HG03558 (cell line): ENCODE measurements at regions not wholly inside any gene's neighbourhood (a gene's known extent, or its start where the extent isn't known, plus 50 kb on each side); places are given as distances from the start of the nearest gene placed in this dataset.

Source experiments
- ATAC-seq: cut with Tn5 transposase; IDR thresholded peaks from one replicate; pipeline ENCODE4 v1.9.1; 2021; ENCODE audit warnings: moderate number of reproducible peaks; ENCODE audit not compliant: unreplicated experiment; ENCODE audit errors: extremely low read depth

DNA sequence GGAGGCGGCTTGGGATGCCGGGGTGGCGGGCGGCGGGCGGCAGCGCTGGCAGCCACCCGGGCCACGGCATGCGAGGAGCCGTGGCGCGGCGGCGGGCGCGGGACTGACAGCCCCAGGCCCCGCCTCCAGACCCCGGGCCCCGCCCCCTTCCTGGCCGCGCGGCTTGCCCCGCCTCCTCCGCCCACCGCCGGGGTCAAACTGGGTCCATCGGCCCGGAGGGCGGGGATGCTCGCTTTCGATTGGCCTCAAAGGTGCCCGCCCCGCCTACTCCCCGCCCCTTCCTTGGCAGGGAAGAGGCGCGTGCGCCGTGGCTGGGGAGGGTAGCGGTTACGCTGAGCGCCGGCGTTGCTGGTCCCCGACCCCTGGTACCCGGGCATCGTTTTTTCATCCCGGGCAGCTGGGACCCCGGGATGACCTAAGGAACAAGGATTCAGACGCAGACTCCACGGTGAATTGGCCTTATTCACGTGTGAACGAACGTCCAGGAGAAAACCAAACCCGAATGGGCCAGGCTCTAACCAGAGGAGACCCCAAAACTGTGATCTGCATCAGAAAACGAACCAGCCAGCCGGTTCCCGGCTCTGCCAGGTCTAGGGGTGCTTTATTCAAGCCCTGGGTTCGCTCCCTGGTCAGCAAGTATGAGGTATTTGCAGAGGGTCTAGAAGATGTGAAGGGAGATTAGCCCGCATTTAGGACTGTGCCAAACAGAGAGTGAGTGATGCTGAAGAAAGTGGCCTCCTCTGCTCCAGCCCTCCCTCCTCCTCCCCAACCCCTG, 117.2 kb upstream of the GUCA2B start:
- ATAC-seq: peak; percentile 81

DNA sequence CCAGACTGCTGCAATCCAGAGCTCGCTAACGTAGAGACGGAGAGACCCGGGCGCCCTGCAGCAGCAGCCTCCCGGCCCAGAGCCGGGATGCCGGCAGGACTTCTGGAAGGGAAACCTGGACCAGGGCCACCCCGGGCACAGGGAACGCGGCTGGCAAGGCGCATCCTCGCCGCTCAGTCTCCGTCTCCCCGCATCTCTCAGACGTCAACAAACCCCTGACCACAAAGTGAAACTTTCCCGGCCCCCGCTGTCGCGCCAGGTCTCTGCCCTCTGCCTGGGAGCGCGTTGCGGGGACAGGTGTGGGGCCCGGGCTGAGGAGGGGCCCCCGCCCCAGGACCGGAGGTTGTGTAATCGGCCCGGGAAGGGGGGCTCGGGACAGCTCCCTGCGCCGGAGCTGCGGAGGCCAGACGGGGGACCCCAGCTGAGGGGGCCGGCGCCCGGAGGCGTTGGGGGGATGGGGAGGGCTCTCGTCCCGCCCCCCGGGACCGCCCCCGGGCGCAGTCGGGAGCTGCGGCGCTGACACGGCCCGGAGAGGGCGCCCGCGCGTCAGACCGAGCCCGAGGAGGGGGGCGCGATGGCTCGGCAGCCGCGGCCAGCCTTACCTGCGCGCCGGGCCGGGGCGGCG, 116.6 kb upstream of the HIVEP3 start:
- peak; percentile 37 for ATAC-seq

DNA sequence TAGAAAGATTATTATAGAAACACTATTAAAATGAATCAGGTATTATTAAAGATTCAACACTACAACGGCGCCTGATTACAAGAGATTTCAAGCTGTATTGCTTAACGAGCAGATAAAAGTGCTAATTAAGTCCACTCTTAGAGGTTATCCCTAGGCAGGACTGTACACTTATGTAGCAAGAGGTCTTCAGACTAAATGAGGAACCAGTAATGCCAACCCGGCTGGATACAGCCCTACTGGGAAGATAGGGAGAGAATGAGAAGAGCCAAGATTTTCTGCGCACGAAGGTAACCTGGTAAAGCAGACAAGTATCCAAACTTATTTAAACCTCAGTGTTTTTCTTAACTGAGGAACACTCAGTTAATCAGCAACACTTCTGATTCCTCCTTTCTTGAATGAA, 115.7 kb upstream of the HIVEP3 start:
- ATAC-seq: no peak

DNA sequence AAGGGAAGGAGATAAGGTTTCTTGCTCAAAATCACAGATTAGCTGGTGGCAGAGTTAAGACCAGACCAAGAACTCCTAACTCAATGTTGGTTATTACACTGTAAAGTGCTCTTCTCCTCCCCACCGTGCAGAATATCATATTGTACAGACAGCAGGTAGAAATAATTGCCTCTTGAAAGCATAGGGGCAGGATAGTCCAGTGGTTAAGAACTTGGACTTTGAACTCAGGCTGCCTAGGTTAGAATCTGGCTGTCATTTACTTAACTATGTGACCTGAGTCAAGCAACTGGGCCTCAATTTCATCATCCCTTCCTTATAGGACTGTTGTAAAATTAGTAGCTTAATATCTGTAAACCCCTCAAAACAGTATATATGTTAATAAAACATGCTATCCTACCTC, 114.9 kb upstream of the HIVEP3 start:
- ATAC-seq: no peak

DNA sequence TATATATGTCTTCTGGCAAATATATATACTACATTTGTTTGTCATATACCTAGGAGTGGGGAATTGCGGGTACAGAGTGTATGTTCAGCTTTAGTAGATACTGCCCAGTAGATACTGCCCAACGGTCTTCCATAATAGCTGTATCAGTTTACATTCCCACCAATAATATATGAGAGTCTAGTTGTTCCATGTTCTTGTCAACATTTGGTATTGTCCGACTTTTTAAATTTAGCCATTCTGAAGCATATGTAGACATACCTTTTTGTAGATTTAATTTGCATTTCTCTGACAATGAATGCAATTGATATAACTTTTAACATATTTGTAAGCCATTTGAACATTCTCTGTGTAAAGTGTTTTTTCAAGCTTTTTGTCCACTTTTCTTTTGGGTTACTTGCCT, 99.0 kb upstream of the HIVEP3 start:
- ATAC-seq: no peak

DNA sequence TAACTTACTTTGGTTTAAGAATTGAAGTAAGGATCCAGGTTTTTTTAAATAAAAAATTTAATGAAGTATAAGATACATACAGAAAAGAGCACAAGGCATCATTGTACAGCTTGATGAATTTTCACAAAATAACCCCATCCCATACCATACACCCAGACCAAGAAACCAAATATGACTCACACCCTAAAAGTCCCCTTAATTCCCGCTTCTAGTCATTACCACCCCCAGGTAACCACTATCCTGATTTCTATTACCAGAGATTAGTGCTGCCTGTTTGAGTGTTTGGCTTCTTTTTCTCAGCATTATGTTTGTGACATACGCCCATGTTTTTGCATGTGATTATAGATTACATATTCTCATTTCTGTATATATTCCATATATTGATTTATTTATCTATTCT, 98.5 kb upstream of the HIVEP3 start:
- ATAC-seq: no peak

DNA sequence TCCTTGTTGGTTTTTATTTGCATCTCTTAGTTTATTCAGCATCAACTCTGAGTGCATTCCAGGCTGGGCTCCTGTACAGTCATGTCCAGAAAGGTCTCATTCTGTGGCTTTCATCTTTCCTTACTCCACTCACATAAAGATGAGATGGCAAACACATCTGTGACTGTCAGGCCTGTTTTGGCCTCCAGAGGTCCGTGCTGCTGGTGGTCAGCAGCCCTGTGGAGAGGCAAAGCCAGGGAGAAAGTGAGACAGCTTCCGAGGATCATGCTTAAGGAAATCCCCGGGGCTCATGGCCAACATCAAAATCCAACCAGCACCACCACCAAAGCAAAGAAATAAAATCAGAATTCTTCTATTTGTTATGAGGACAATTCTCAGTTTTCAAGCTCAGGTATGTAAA, 96.1 kb upstream of the HIVEP3 start:
- no peak for ATAC-seq

DNA sequence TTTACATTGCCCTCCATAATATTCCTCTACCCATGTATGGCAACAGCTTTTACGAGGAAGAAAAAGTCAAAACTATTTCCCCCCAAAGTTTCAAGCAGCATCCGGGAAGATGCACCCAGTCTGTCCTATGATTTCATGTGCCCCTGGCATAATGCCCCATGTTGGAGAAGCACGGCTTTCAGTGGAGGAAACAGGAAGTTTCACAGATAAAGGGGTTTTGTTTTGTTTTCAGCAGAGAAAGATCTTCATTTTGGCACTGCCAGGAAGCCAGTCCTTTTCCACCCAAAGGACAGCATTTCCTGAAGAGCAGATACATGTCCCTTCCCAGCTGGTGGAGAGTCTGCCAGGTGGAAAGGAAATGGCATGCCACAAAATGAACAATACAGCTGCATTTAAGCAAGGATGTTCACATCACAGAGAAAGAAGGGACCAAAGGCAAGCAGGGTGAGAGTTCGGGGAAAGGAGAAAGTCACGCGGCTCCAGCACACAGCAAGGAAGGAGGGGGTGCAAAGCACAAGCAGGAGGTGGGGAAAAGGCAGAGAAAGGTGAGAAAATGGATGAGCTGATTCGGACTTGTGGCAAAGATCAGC, 95.3 kb upstream of the HIVEP3 start:
- no peak for ATAC-seq

DNA sequence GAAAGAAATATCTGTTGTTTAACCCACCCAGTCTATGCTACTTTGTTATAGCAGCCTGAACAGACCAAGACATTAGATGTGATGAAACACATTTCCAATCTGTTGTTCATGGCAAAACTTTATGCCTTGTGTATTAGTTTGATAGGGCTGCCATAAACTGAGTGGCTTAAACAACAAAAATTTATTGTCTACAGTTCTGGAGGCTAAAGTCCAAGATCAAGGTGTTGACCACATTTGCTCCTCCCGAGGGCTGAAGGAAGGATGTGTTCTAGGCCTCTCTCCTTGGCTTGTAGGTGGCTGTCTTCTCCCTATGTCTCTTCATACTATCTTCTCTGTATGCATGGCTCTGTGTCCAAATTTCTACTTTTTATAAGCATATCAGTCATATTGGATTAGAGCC, 94.1 kb upstream of the HIVEP3 start:
- ATAC-seq: no peak

DNA sequence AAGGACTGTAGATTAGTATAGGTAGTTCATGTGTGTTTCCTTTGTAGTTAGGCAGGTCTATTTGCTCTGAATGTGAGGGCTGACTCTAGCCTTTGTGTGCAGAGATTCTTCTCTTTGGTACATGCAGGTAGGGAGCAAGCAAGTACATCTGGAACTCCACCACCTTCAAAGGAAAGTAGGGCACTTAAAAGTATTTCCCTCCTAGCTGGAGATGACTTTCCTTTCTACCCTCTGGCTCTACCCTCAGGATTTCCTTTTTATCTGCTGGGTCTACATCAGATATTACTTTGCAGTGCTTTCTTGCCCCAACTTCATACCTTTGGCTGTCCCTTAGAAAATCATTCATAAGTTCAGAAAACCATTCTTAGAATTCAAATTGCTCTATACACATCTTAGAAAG, 91.7 kb upstream of the HIVEP3 start:
- no peak for ATAC-seq

DNA sequence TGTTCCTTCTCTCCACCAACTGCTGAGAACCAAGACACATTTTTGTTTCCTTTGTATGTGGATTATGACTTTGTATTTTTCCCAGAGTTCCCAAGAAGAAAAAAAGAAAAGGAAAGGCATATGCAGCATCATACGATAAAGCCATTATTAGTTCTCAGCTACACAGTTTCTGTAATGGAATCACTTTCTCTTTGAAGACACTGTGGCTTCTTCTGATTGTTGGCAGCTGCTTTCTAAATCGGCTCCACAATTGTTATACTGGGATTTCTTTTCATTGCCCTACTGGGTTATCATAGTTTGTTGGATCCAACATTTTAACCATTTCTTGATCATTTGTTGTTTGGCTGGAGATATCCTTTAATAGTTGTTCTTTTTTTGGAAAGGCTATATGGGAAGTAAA, 89.5 kb upstream of the HIVEP3 start:
- no peak for ATAC-seq

DNA sequence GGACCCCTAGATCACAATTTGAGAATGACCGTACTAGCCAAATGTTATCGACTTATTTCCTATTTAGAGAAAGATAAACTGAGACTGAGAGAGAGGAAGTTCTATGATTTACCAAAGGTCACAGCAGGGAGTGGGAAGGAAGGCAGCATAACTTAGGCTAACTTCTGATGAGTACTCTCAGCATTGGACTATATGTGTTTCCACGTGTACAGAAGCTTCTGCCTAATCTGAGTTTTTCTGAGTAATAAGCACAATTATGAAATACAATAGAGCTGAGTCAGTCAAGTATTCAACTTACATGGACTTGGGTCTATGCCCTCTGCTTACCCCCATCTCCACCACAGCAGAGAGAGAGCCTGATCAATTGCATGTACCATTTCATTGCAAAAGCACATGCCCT, 88.1 kb upstream of the HIVEP3 start:
- no peak for ATAC-seq

DNA sequence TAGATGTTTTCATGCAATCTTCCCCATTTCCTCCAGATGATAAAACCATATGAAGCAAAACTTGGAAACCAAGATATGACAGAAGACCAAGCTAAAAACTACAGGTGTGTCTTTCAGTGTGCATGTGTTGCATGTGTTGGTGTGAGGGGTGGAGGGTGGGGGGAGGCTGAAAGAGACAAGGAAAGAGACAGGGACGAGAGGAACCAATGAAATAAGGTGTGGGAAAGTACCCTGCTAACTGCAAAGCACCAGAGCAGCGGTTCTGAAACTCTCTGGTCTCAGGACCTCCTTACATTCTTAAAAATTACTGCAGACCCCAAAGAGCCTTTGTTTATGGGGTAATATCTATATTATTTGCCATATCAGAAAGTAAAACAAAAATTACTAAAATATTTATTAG, 87.4 kb upstream of the HIVEP3 start:
- no peak for ATAC-seq

DNA sequence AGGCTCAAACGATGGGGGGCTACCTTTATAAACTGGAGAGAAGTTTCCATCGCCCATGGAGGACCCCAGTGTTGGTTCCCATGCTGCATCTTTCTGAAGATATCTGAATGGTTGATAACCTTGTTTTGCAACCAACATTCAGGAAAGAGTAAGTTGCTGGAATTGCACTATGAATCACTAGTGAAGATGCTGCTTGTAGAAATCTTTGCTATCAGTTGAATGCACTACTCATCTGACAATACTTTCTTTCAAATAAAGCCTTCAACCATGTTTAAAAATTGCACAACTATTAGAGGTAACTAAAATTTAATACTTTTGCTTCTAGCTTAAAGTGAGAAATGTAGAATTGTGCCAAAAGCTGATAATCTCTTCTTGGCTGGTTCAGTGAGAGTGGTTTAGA, 86.8 kb upstream of the HIVEP3 start:
- ATAC-seq: no peak

DNA sequence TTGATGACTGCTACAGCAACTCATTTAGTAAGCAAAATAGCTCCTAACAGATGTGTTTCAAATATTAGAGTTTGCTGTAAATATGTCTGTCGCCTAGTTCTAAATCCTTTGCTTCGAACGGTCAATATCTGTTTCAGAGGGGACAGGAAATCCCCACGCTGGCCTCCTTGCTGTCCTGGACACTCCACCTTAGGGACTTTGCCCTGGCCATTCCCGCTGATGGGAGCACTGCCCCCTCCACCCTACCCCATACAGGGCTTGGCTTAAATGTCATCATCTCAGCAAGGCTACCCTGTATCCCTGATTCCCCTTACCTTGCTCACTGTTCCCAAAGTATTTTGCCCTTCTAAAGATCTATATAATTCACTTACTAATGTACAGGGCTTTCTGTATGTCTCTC, 86.1 kb upstream of the HIVEP3 start:
- no peak for ATAC-seq

DNA sequence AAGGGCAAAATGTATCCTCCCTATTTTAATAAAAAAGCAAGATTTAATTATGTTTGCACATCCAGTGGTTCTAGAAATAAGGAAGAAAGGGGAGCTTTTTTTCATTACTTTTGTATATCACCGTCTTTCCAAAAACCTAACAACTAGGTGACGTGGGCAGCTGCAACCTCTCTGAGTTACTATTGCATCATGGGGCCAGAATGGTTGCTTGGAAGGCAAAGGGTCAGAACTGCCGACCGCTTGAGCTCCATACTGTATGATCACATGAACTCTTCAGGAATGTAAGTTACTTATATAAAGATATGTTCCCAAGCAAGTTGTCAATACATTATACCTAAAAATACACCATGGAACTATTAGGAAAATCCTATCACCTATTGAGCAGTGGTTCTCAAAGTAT, 85.6 kb upstream of the HIVEP3 start:
- ATAC-seq: no peak

DNA sequence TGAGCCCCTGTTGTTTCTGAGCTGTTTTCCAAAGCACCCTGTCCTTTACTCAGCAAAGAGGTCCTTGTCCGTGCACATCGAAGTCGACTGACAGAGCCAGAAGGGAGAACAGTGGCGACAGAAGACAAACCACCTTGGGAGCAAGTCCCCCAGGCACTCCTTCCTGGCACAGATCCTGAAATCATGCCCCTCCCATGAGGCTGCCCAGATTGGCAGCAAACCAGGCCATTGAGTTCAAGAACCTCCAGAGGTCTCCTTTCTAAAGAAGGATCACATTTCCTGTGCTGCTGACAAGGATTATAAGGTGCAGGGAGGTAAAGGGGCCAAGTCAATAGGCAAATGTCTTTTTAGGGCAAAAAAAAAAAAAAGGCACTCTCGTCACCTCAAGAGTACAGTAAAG, 84.7 kb upstream of the HIVEP3 start:
- no peak for ATAC-seq

DNA sequence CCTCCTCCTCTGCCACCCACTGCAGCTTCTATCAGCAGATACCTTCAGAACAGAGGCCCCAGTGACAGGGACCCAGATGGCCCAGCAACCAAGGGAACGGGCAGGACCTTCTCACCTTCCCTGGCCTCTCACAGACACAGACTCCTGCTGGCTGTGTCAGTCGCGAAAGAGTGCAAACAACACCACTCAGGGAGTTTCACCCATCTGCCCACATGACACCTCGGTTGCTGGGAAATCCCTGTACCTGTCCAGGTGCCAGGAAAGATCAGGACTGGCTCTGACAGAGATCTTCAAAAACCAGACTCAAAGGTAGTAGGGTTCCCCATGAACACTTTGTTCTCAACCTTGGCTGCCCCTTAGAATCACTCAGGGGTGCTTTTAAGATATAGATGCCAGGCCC, 83.5 kb upstream of the HIVEP3 start:
- ATAC-seq: no peak

DNA sequence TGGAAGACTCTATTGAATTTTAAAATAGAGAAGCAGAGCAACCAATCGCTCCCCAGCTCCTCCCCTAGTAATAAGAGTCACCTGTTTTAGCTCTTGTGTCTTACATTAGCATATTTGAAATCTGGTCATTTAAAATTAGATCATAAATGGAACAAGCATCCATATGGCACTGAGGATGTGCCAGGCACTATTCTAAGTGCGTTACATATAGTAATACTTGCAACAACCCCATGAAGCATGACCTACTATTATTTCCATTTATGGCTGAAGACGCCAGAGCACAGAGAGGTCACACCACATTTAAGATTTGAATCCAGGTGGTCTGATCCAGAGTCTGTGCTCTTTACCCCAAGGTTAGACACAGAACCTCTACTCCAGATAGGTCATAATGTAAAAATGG, 82.0 kb upstream of the HIVEP3 start:
- no peak for ATAC-seq

DNA sequence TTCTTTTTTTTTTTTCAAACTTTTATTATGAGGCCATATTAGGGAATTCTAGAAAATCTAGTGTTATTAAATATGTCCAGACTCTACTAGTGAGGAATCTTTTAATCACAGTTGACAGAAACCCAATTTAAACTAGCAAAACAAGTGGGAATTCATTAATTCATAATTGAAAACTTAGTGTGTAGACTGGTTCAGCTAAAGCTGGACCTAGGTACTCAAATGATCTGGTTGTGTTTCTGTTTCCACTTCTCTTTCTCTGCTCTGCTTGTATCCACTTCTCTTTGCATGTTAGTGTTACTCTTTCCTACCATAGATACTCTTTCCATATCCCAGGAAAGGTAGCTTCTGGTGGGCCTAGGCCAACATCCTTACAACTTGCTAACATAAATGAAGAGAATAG, 81.2 kb upstream of the HIVEP3 start:
- ATAC-seq: no peak

DNA sequence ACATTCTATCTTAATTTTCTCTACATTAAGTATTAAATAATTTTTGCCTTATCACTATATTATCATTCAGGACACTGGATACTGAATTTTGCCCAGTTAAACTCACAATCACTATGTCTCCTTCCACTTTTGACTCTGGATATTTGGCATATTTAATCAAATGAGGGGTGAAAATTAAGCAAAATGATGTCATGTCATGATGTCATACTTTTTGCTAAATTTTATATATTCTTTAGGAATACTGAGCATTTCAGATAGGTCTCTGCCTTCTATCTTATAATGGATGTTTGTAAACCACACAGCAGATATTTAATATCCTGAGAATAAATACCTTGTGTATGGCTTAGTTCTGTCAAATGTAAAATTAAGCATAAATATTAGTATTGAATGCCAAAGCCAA, 79.5 kb upstream of the HIVEP3 start:
- ATAC-seq: no peak

DNA sequence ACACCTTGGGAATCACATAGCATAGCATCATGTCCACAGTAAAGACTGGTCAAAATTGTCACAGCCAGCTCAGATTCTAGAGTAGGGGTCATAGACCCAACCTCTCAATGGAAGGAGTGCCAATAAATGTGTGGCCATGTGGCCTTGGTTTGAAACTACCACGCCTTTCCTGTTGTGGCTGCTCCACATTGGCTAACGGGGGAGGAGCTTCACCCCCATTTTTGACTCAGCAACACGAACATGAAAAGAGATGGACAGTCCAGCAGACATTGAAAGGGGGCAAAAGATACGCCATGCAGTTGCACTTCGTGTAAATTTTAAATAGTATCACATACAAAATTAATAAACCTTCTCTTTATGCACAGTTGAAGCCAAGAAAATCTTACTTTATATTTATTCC, 78.4 kb upstream of the HIVEP3 start:
- ATAC-seq: no peak
